ENCODE measurements at regions not wholly inside any gene's neighbourhood (a gene's known extent, or its start where the extent isn't known, plus 50 kb on each side); places are given as distances from the start of the nearest gene placed in this dataset.

DNA sequence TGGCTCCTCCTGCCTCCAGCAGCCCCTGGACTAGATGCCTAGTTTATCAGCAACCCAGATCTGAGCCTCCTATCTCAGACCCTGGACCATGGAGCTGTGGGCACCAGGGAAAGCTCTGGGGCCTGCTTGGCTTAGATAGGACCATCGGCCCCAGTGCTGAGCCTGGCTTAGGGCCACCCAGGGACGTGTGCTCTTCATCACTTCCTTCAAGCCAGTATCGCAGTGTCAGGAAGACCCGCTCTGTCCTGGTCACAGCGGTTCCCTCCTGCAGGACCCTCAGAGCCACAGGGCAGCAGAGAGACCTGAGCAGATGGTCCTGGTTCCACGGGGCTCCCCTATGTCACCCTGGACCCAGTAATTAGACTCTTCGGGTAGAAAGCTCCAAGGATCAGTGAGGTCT lies 105.7 kb upstream of the FAM20C start:
- Histone ChIP-seq H3K9me2 (no peaks in the 10 kb centered on the region), H3K4me2 (no peak overlapping the region), H3K27me3 (ENCODE audit: insufficient read depth) (no peaks in the 10 kb centered on the region), H3K27ac (ENCODE audit: low read depth in 2 of 2, low read length in 1 of 2) (no peak overlapping the region), H3K9me3 (no peaks in the 10 kb centered on the region), H3K4me3 (ENCODE audit: low read depth in 2 of 2, low read length in 1 of 2) (no peak overlapping the region), H3F3A (replicated peaks; ENCODE audit: insufficient read depth) (peaks cover 15% of the 10 kb centered on the region), H3K4me1 (ENCODE audit: control insufficient read depth in 1 of 2, insufficient read depth in 2 of 2, low read depth in 1 of 2, low read length in 1 of 2) (peaks cover 28 to 45% of the 10 kb centered on the region in 2 experiments; a peak in 3 of 4 replicates), H4K20me1 (ENCODE audit: insufficient read depth) (no peaks in the 10 kb centered on the region), H3K79me2 (ENCODE audit: insufficient read depth) (no peaks in the 10 kb centered on the region), H3K9ac (no peak overlapping the region), H2AFZ (ENCODE audit: low read depth) (no peak overlapping the region), H3K36me3 (replicated peaks in 1 of 2; ENCODE audit: control insufficient read depth in 1 of 2, insufficient read depth in 2 of 2, low read length in 1 of 2) (no peaks in the 10 kb centered on the region)
- ChIA-PET POLR2A (no interaction called here), CTCF (interaction anchor here (0.7 to 1.9 kb wide), 2 partner anchors 23 to 113 kb away, joined by 3 to 5 read pairs; no protein-coding TSS in a partner anchor)
- WGBS (ENCODE audit: low lambda C conversion rate): 93% methylated on average over 6 of the region's 7 CpGs
- TF ChIP-seq JUND (IDR thresholded peaks at IDR 0.05): no peak
- TF ChIP-seq RAD21 (IDR thresholded peaks at IDR 0.05; ENCODE audit: low read length): no peak
- no peak for TF ChIP-seq ZBTB33 (IDR thresholded peaks at IDR 0.05; ENCODE audit: borderline replicate concordance, low read depth)
- TF ChIP-seq GATA2 (CRISPR knock-in tag; IDR thresholded peaks at IDR 0.05): no peak
- TF ChIP-seq EP300 (IDR thresholded peaks at IDR 0.05; ENCODE audit: borderline replicate concordance in 1 of 2, low read depth in 1 of 2, low read length in 1 of 2): no peak
- TF ChIP-seq POLR2AphosphoS5 (IDR thresholded peaks at IDR 0.05; ENCODE audit: low read depth, low read length): no peak
- TF ChIP-seq RFX5 (IDR thresholded peaks at IDR 0.05; ENCODE audit: low read length): no peak
- no peak for TF ChIP-seq SMC3 (IDR thresholded peaks at IDR 0.05; ENCODE audit: low read depth, low read length)
- no peak for TF ChIP-seq ELF1 (IDR thresholded peaks at IDR 0.05)
- no peak for TF ChIP-seq REST (IDR thresholded peaks at IDR 0.05; ENCODE audit: low read depth, low read length)
- TF ChIP-seq FOXJ3 (CRISPR knock-in tag; IDR thresholded peaks at IDR 0.05): no peak
- no peak for TF ChIP-seq USF1 (IDR thresholded peaks at IDR 0.05; ENCODE audit: borderline replicate concordance, low read depth)
- TF ChIP-seq NFIC (IDR thresholded peaks at IDR 0.05; ENCODE audit: borderline replicate concordance): no peak
- no peak for TF ChIP-seq TCF12 (IDR thresholded peaks at IDR 0.05)
- no peak for TF ChIP-seq MAX (IDR thresholded peaks at IDR 0.05; ENCODE audit: low read depth)
- TF ChIP-seq TEAD4 (IDR thresholded peaks at IDR 0.05; ENCODE audit: borderline replicate concordance, insufficient read depth): no peak
- no peak for TF ChIP-seq MEF2A (IDR thresholded peaks at IDR 0.05; ENCODE audit: borderline replicate concordance, low read depth)
- no peak for TF ChIP-seq MXI1 (IDR thresholded peaks at IDR 0.05; ENCODE audit: low read depth, low read length)
- TF ChIP-seq TAF1 (IDR thresholded peaks at IDR 0.05; ENCODE audit: borderline replicate concordance, low read depth, low read length): no peak
- DNase-seq: no peak
